Spleen (tissue), 11 donors: ENCODE measurements at regions not wholly inside any gene's neighbourhood (a gene's known extent, or its start where the extent isn't known, plus 50 kb on each side); places are given as distances from the start of the nearest gene placed in this dataset.

ENCODE experiments used
- DNase-seq: peaks from one replicate; pipeline ENCODE4 v3.0.0-alpha.2; 2020
- H3K27ac ChIP-seq, 8 donors: fragments of 200-600 bp; sonication (generic) in 7 of 8; 1 replicate in 4 of 8; 2 replicates in 4 of 8; pipeline versions ENCODE4 v1.5.0 to v1.8.0; 2016 to 2021; ENCODE audit warnings: inconsistent platforms in 4 of 8, mild to moderate bottlenecking in 4 of 8, moderate library complexity in 1 of 8
- H3K27me3 ChIP-seq, 7 donors: fragments of 200-600 bp; sonication (generic) in 6 of 7; replicated peaks in 1 of 7; 1 replicate in 4 of 7; 2 replicates in 3 of 7; pipeline versions ENCODE4 v1.5.0 to v1.8.0; 2016 to 2021; ENCODE audit warnings: inconsistent platforms in 3 of 7, mild to moderate bottlenecking in 1 of 7
- H3K36me3 ChIP-seq, 6 donors: fragments of 200-600 bp; sonication (generic) in 5 of 6; 1 replicate in 4 of 6; 2 replicates in 2 of 6; pipeline versions ENCODE4 v1.5.0 to v1.8.0; 2016 to 2021; ENCODE audit warnings: inconsistent platforms in 2 of 6
- H3K4me1 ChIP-seq, 6 donors: fragments of 200-600 bp; sonication (generic) in 5 of 6; 1 replicate in 3 of 6; 2 replicates in 3 of 6; pipeline versions ENCODE4 v1.5.0 to v1.8.0; 2016 to 2021; ENCODE audit warnings: inconsistent platforms in 3 of 6
- H3K4me3 ChIP-seq, 8 donors: fragments of 200-600 bp; sonication (generic) in 7 of 8; 1 replicate in 4 of 8; 2 replicates in 4 of 8; pipeline versions ENCODE4 v1.5.0 to v1.8.0; 2016 to 2021; ENCODE audit warnings: inconsistent platforms in 4 of 8, mild to moderate bottlenecking in 4 of 8, moderate library complexity in 2 of 8
- H3K9me3 ChIP-seq, 8 donors: fragments of 200-600 bp; sonication (generic) in 7 of 8; 1 replicate in 4 of 8; 2 replicates in 4 of 8; pipeline versions ENCODE4 v1.5.0 to v1.8.0; 2016 to 2021; ENCODE audit warnings: inconsistent platforms in 4 of 8
- CTCF ChIP-seq, 11 experiments: fragments of 200-600 bp in 7 of 11; fragments of 450-650 bp in 4 of 11; sonication (generic) in 4 of 11; IDR thresholded peaks in 8 of 11; conservative IDR thresholded peaks in 3 of 11; 1 replicate in 7 of 11; 2 replicates in 4 of 11; pipeline versions ENCODE4 v1.4.0 to v1.8.0; 2016 to 2021; ENCODE audit warnings: antibody characterized with exemption in 11 of 11, inconsistent platforms in 4 of 11, mild to moderate bottlenecking in 1 of 11
- POLR2A ChIP-seq, 3 donors: fragments of 450-650 bp; IDR thresholded peaks; one replicate each; pipeline ENCODE4 v1.5.1; 2017; ENCODE audit warnings: antibody characterized with exemption in 3 of 3, mild to moderate bottlenecking in 1 of 3
- POLR2AphosphoS5 ChIP-seq, 3 donors: sonication (generic); formaldehyde crosslinking; IDR thresholded peaks; one replicate each; pipeline ENCODE4 v1.5.1; 2017; ENCODE audit warnings: antibody characterized with exemption in 3 of 3
- WGBS, 5 donors: extraction: QIAGEN DNeasy Blood & Tissue Kit in 3 of 5; methylation state at CpG; one replicate each; pipeline versions ENCODE4 v1.1.5 to v1.1.7; 2013 to 2018; 5-methylcytosine and 5-hydroxymethylcytosine counted together
- intact Hi-C: fragments of 100-400 bp; cut with DNase I; formaldehyde crosslinking; loops from one replicate; pipeline ENCODE4 v1.15.0; 2023; ENCODE audit warnings: low total_unique reads
- donor health status: healthy with polysubstance abuse.
- donor health status: DM: no; HTN: no; CAD: no; lungs with moderate emphysema.
- donor health status: DM: no; HTN: no; CAD: no.
- donor health status: Bipolar disorder and iron deficiency.
- donor health status: healthy.
- donor health status: DM: no; HTN: no; CAD: no.
- donor health status: DM: yes; HTN: yes; CAD: no.

GRCh38 chr15:48031466-48031865 is 89.3 kb upstream of the SLC24A5 start:
- no peak for TF ChIP-seq CTCF (IDR thresholded peaks at IDR 0.05 in 8 of 11, conservative IDR thresholded peaks at IDR 0.05 in 3 of 11)
- no peak for TF ChIP-seq POLR2AphosphoS5 (IDR thresholded peaks at IDR 0.05)
- no peak for TF ChIP-seq POLR2A (IDR thresholded peaks at IDR 0.05)
- Histone ChIP-seq H3K9me3 (no peaks in the 10 kb centered on the region), H3K27ac (no peak overlapping the region), H3K36me3 (no peaks in the 10 kb centered on the region), H3K4me3 (no peak overlapping the region), H3K27me3 (peaks cover 0 to 5% (median 0%) of the 10 kb centered on the region in 7 donors), H3K4me1 (no peaks in the 10 kb centered on the region)
- no peak for DNase-seq
- intact Hi-C loops, result no loop called here
- WGBS, 5 donors, result 89 to 100% (median 96%) methylated on average over 1 of the region's 1 CpG

- Histone ChIP-seq H3K27ac (no peak overlapping the region), H3K4me3 (no peak overlapping the region), H3K4me1 (no peaks in the 10 kb centered on the region), H3K27me3 (peaks cover 0 to 5% (median 0%) of the 10 kb centered on the region in 7 donors), H3K36me3 (no peaks in the 10 kb centered on the region), H3K9me3 (no peaks in the 10 kb centered on the region)
- no peak for TF ChIP-seq POLR2AphosphoS5 (IDR thresholded peaks at IDR 0.05)
- DNase-seq, result no peak
- WGBS, 5 donors, result 55 to 60% (median 57%) methylated on average over 6 of the region's 6 CpGs
- intact Hi-C loops, result no loop called here
These were observed 88.8 kb upstream of the SLC24A5 start for GRCh38 chr15:48031973-48032372.

GRCh38 chr15:48032911-48033310 is 87.9 kb upstream of the SLC24A5 start:
- Histone ChIP-seq H3K4me1 (no peaks in the 10 kb centered on the region), H3K9me3 (no peaks in the 10 kb centered on the region), H3K36me3 (no peaks in the 10 kb centered on the region), H3K27ac (no peak overlapping the region), H3K4me3 (no peak overlapping the region), H3K27me3 (peaks cover 0 to 5% (median 0%) of the 10 kb centered on the region in 7 donors)
- intact Hi-C loops, result no loop called here
- 88 to 91% (median 89%) methylated on average over 2 of the region's 2 CpGs for WGBS, 5 donors
- no peak for DNase-seq
- TF ChIP-seq CTCF (IDR thresholded peaks at IDR 0.05 in 8 of 11, conservative IDR thresholded peaks at IDR 0.05 in 3 of 11), result no peak
- no peak for TF ChIP-seq POLR2AphosphoS5 (IDR thresholded peaks at IDR 0.05)
- no peak for TF ChIP-seq POLR2A (IDR thresholded peaks at IDR 0.05)

- H3K36me3 ChIP-seq, result no peaks in the 10 kb centered on the region
- no peak for DNase-seq
- no peaks in the 10 kb centered on the region for H3K4me1 ChIP-seq
- H3K27me3 ChIP-seq, result peaks cover 0 to 5% (median 0%) of the 10 kb centered on the region in 7 donors
- no peak overlapping the region for H3K27ac ChIP-seq
- TF ChIP-seq CTCF (IDR thresholded peaks at IDR 0.05 in 8 of 11, conservative IDR thresholded peaks at IDR 0.05 in 3 of 11), result no peak
- H3K9me3 ChIP-seq, result no peaks in the 10 kb centered on the region
- no peak overlapping the region for H3K4me3 ChIP-seq
- WGBS, 5 donors, result 80 to 99% (median 84%) methylated on average over 2 of the region's 2 CpGs
- intact Hi-C loops, result no loop called here
These were observed 82.6 kb upstream of the SLC24A5 start for GRCh38 chr15:48038221-48038620.
